GM12878 (cell line): ENCODE measurements at regions not wholly inside any gene's neighbourhood (a gene's known extent, or its start where the extent isn't known, plus 50 kb on each side); places are given as distances from the start of the nearest gene placed in this dataset.

ENCODE experiments used
- ATAC-seq: fragments of 200-7000 bp; cut with Tn5 transposase; 3 replicates; pipeline ENCODE4 v1.9.1; 2020; ENCODE audit warnings: mild to moderate bottlenecking, moderate library complexity
- BruUV-seq: library from RNA; stranded (reverse); fragments of 400-500 nt; replicated peaks from 2 replicates; lab custom pipeline; 2021; lab: Mats Ljungman, UMichigan
- CTCF ChIA-PET: fragments of 300-600 bp; sonication (Branson Sonifier 250); formaldehyde crosslinking; extraction: SDS; loops from one replicate; lab custom pipeline; 2021; ENCODE audit warnings: inconsistent platforms; lab: Yijun Ruan, JAX
- POLR2A ChIA-PET: fragments of 350-600 bp; formaldehyde crosslinking; extraction: SDS; loops from one replicate; lab custom pipeline; 2021; ENCODE audit warnings: inconsistent platforms; lab: Charles Lee
- RAD21 ChIA-PET: fragments of 300-600 bp; sonication (Branson Sonifier 250); formaldehyde crosslinking; loops from one replicate; lab custom pipeline; 2023; ENCODE audit warnings: antibody characterized with exemption; ENCODE audit not compliant: unreplicated experiment; lab: Charles Lee
- SMC1A ChIA-PET: fragments of 300-600 bp; sonication (Branson Sonifier 250); formaldehyde crosslinking; loops from one replicate; lab custom pipeline; 2023; ENCODE audit not compliant: unreplicated experiment, uncharacterized antibody; lab: Charles Lee
- DNase-seq: peaks from one replicate; pipeline ENCODE4 v3.0.0-alpha.2; 2011; ENCODE audit warnings: low read depth, low spot score
- FAIRE-seq: peaks from 3 replicates; lab custom pipeline; 2011; peaks lifted over from hg19 to GRCh38; lab: Jason Lieb, UNC
- H2AFZ ChIP-seq: 2 replicates; pipeline ENCODE4 v1.6.0; 2011; ENCODE audit warnings: low read depth, low read length, control low read depth; ENCODE audit not compliant: control insufficient read depth
- H3K27ac ChIP-seq: 2 replicates; pipeline ENCODE4 v1.5.1; 2011; ENCODE audit warnings: control low read depth; ENCODE audit not compliant: control insufficient read depth, insufficient read depth
- H3K27me3 ChIP-seq, 2 experiments: replicated peaks in 1 of 2; 2 replicates each; pipeline versions ENCODE4 v1.6.0 to v1.6.1; 2011; ENCODE audit warnings: low read length in 1 of 2; ENCODE audit not compliant: control insufficient read depth in 2 of 2, insufficient read depth in 2 of 2
- H3K36me3 ChIP-seq, 2 experiments: 2 replicates each; pipeline ENCODE4 v1.5.1; 2011; ENCODE audit warnings: low read length in 1 of 2; ENCODE audit not compliant: control insufficient read depth in 2 of 2, insufficient read depth in 2 of 2
- H3K4me1 ChIP-seq: 2 replicates; pipeline ENCODE4 v1.6.1; 2011; ENCODE audit warnings: mild to moderate bottlenecking, low read length, moderate library complexity, mixed read lengths; ENCODE audit not compliant: control insufficient read depth, insufficient read depth
- H3K4me2 ChIP-seq: 2 replicates; pipeline ENCODE4 v1.6.0; 2011; ENCODE audit warnings: control low read depth; ENCODE audit not compliant: control insufficient read depth, insufficient read depth
- H3K4me3 ChIP-seq: fragments of 200-600 bp; sonication (generic); 2 replicates; pipeline ENCODE4 v1.5.1; 2016
- H3K79me2 ChIP-seq: 2 replicates; pipeline ENCODE4 v1.6.0; 2011; ENCODE audit warnings: low read length; ENCODE audit not compliant: control insufficient read depth, insufficient read depth
- H3K9ac ChIP-seq: 2 replicates; pipeline ENCODE4 v1.8.0; 2011; ENCODE audit warnings: low read length, control low read depth, mixed read lengths; ENCODE audit not compliant: control insufficient read depth, insufficient read depth
- H3K9me3 ChIP-seq: replicated peaks from 3 replicates; pipeline ENCODE4 v1.5.1; 2011; ENCODE audit warnings: mild to moderate bottlenecking, low read length; ENCODE audit not compliant: control insufficient read depth, insufficient read depth
- H4K20me1 ChIP-seq: 2 replicates; pipeline ENCODE4 v1.6.0; 2011; ENCODE audit not compliant: control insufficient read depth, insufficient read depth
- BCL11A ChIP-seq: IDR thresholded peaks from 2 replicates; pipeline ENCODE4 v1.6.1; 2011; ENCODE audit warnings: low read depth, low read length
- EP300 ChIP-seq, 2 experiments: fragments of 150-350 bp in 1 of 2; IDR thresholded peaks; 2 replicates each; pipeline ENCODE4 v1.6.1; 2011 to 2012; ENCODE audit warnings: low read depth in 2 of 2, low read length in 2 of 2, borderline replicate concordance in 1 of 2, improper control_type of control experiment in 1 of 2, inconsistent platforms in 1 of 2; ENCODE audit not compliant: control insufficient read depth in 1 of 2
- FOS ChIP-seq: IDR thresholded peaks from 3 replicates; pipeline ENCODE4 v1.6.1; 2011; ENCODE audit warnings: borderline replicate concordance; ENCODE audit not compliant: insufficient read length; ENCODE audit errors: extremely low read depth
- HCFC1 ChIP-seq: fragments of 150-350 bp; IDR thresholded peaks from 2 replicates; pipeline ENCODE4 v1.6.1; 2014; ENCODE audit warnings: low read length
- MEF2A ChIP-seq: IDR thresholded peaks from 2 replicates; pipeline ENCODE4 v1.6.1; 2011; ENCODE audit warnings: low read depth, mild to moderate bottlenecking, low read length, moderate library complexity; ENCODE audit not compliant: insufficient read depth
- NBN ChIP-seq: fragments of 450-650 bp; IDR thresholded peaks from 2 replicates; pipeline ENCODE4 v1.6.1; 2016
- NFYB ChIP-seq: IDR thresholded peaks from 2 replicates; pipeline ENCODE4 v1.6.1; 2011; ENCODE audit warnings: low read depth, mild to moderate bottlenecking, low read length, improper control_type of control experiment, moderate library complexity; ENCODE audit not compliant: insufficient read depth
- SREBF1 ChIP-seq: IDR thresholded peaks from 2 replicates; pipeline ENCODE4 v1.6.1; 2012; ENCODE audit warnings: mild to moderate bottlenecking, low read length
- YBX1 ChIP-seq: fragments of 450-650 bp; IDR thresholded peaks from 2 replicates; pipeline ENCODE4 v1.6.1; 2016; ENCODE audit warnings: antibody characterized with exemption
- ZBED1 ChIP-seq: IDR thresholded peaks from 2 replicates; pipeline ENCODE4 v1.6.1; 2016; ENCODE audit warnings: borderline replicate concordance
- ZNF217 ChIP-seq: fragments of 450-650 bp; IDR thresholded peaks from 2 replicates; pipeline ENCODE4 v1.6.1; 2017; ENCODE audit warnings: antibody characterized with exemption, mild to moderate bottlenecking
- ZSCAN29 ChIP-seq: fragments of 450-650 bp; IDR thresholded peaks from 2 replicates; pipeline ENCODE4 v1.6.1; 2017; ENCODE audit warnings: mild to moderate bottlenecking, moderate library complexity
- WGBS: methylation state at CpG from one replicate; pipeline ENCODE4 v1.1.6; 2016; ENCODE audit warnings: low lambda C conversion rate; ENCODE audit not compliant: insufficient replicate concordance, insufficient coverage; ENCODE audit errors: missing lambda C conversion rate; 5-methylcytosine and 5-hydroxymethylcytosine counted together
- in situ Hi-C: fragments of 300-500 bp; cut with MboI; formaldehyde crosslinking; loops from 9 replicates; pipeline ENCODE4 v1.14.3; 2018; ENCODE audit warnings: mixed read lengths
- intact Hi-C: fragments of 100-400 bp; cut with micrococcal nuclease; formaldehyde crosslinking; loops from one replicate; pipeline ENCODE4 v1.14.2; 2022; ENCODE audit not compliant: unreplicated experiment

- H3K4me2 ChIP-seq = no peak overlapping the region
- H3K4me3 ChIP-seq = no peak overlapping the region
- no peak for ATAC-seq
- no peaks in the 10 kb centered on the region for H3K4me1 ChIP-seq
- RAD21 ChIA-PET = no interaction called here
- no peaks in the 10 kb centered on the region for H3K36me3 ChIP-seq
- H3K9ac ChIP-seq = no peak overlapping the region
- CTCF ChIA-PET = no interaction called here
- TF ChIP-seq NFYB (no peak), FOS (no peak), HCFC1 (no peak), SREBF1 (no peak), NBN (no peak), YBX1 (no peak), BCL11A (no peak), MEF2A (no peak), EP300 (IDR thresholded peaks at IDR 0.05; ENCODE audit: borderline replicate concordance in 1 of 2, control insufficient read depth in 1 of 2, low read depth in 2 of 2, low read length in 2 of 2) (no peak), ZNF217 (no peak), ZSCAN29 (no peak), ZBED1 (no peak)
- TF ChIP-seq, all 136 proteins: peak for 0
- Histone ChIP-seq H3K9me3 (no peaks in the 10 kb centered on the region), H3K79me2 (no peaks in the 10 kb centered on the region), H4K20me1 (no peaks in the 10 kb centered on the region), H3K27me3 (no peaks in the 10 kb centered on the region), H2AFZ (no peak overlapping the region), H3K27ac (no peak overlapping the region)
- POLR2A ChIA-PET = no interaction called here
- no peak for DNase-seq
- BruUV-seq = no TSS peak
- 94% methylated on average over 3 of the region's 4 CpGs for WGBS
- intact Hi-C loops = no loop called here
- in situ Hi-C loops = no loop called here
- no peak for FAIRE-seq
- SMC1A ChIA-PET = no interaction called here
These were observed 451.2 kb downstream of the PCDH7 start for GRCh38 chr4:31171362-31171761.
